Astrocyte of the cerebellum (primary cell): ENCODE measurements at regions not wholly inside any gene's neighbourhood (a gene's known extent, or its start where the extent isn't known, plus 50 kb on each side); places are given as distances from the start of the nearest gene placed in this dataset.
A peak's percentile ranks its signal among the peaks of the same experiment; 100 is the strongest.
"Not testable (repeated sequence)": the region's sequence is repeated elsewhere in the genome, so short reads cannot be mapped to it uniquely, and the experiment has no call there.

ENCODE experiments used
- DNase-seq: peaks from one replicate; pipeline ENCODE4 v3.0.0-alpha.2; 2011; ENCODE audit warnings: low read depth
- H3K4me3 ChIP-seq: 2 replicates; pipeline ENCODE4 v1.5.1; 2011; ENCODE audit warnings: mild to moderate bottlenecking, low read depth, low read length, moderate library complexity
- in situ Hi-C: cut with HindIII; loops from 2 replicates; pipeline ENCODE4 v1.10.0; 2017; ENCODE audit warnings: low sequenced_read_pairs
- TF ChIP-seq, protein P1 (sequence below): IDR thresholded peaks from 2 replicates; pipeline ENCODE4 v1.5.1; 2012; ENCODE audit warnings: low read length, low read depth, moderate library complexity, mild to moderate bottlenecking; ENCODE audit errors: missing control alignments

DNA sequence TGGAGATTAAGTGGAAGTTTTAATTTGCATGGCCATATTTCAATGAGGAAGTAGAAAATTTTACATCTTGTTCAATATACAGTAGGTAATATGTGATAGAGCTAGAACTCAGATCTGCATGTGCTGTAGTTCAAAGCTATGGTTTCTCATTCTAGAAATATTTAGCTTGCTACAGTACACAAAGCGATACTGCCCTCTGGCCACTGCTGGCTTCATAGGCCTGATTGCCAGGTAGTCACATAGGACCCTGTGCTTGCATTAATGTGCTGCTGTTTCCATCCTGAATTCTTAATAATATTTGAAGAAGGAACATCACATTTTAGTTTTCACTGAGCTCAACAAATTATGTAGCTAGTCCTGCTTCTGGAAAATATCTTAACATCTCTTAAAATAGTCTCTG is 87.0 kb downstream of the PLSCR2 start:
- TF ChIP-seq, protein P1, sequence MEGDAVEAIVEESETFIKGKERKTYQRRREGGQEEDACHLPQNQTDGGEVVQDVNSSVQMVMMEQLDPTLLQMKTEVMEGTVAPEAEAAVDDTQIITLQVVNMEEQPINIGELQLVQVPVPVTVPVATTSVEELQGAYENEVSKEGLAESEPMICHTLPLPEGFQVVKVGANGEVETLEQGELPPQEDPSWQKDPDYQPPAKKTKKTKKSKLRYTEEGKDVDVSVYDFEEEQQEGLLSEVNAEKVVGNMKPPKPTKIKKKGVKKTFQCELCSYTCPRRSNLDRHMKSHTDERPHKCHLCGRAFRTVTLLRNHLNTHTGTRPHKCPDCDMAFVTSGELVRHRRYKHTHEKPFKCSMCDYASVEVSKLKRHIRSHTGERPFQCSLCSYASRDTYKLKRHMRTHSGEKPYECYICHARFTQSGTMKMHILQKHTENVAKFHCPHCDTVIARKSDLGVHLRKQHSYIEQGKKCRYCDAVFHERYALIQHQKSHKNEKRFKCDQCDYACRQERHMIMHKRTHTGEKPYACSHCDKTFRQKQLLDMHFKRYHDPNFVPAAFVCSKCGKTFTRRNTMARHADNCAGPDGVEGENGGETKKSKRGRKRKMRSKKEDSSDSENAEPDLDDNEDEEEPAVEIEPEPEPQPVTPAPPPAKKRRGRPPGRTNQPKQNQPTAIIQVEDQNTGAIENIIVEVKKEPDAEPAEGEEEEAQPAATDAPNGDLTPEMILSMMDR: peak; percentile 40
- DNase-seq: no peak
- H3K4me3 ChIP-seq: no peak overlapping the region
- in situ Hi-C loops: no loop called here

DNA sequence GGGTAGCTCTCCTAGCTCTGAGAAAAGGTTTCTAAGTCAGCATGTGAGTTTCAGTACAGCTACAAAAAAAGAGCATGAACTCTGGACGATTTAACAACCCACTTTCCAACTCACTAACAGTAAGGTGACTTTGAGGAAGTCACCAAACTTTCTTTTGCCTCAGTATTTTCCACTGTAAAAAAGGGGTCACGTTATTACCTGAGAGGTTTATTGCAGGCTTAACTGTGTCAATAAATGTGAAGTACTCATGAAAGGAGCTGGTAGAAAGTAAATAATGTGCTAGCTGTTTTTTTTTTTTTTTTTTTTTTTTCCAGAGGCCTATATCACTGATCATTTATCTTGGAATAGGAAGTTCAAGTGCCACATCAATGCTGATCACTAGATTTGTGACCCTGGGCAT is 89.3 kb downstream of the PLSCR2 start:
- no peak overlapping the region for H3K4me3 ChIP-seq
- in situ Hi-C loops: no loop called here
- DNase-seq: no peak
- TF ChIP-seq, protein P1: no peak

DNA sequence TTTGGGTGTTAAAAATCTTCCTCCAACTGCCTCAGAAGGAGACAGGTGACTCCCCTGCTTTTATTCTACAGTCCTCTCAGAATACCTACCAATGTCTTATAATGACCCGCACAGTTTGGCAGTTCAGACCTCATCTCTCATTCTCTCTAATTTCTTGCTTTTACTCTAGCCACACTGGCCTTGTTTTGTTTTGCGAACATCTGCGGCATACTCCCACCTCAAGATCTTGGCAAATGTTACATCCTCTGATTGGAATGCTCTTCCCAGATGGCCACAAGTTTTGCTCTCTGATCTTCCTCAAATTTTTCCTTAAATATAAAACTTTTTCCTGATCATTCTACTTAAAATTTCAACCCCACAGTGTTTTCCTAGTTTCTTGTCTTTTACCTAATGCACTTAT is 94.1 kb downstream of the PLSCR2 start:
- no peak overlapping the region for H3K4me3 ChIP-seq
- TF ChIP-seq, protein P1: no peak
- DNase-seq: peak; percentile 63
- in situ Hi-C loops: loop anchor here (5.0 kb wide), 1 partner anchor 57 kb away; no protein-coding TSS in a partner anchor

DNA sequence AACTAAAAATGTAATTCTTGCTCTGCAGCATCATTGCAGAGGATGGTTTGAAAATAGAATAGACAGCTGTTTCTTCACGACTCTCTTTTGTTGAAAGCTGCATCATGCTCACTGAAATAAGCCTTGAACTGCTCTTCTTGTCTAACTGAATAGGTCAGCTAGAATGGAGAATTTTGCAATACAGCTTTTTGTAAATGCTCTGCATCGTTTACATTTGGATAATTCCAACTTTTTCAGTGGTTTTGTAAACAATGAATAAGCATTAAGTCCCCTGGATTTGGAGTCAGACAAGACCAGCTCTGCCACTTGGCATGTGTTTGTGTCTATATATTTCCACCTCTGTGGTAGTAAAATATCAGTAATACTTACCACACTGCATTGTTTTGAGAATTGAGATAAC is 95.2 kb downstream of the PLSCR2 start:
- no peak overlapping the region for H3K4me3 ChIP-seq
- no peak for DNase-seq
- TF ChIP-seq, protein P1: no peak
- in situ Hi-C loops: no loop called here

DNA sequence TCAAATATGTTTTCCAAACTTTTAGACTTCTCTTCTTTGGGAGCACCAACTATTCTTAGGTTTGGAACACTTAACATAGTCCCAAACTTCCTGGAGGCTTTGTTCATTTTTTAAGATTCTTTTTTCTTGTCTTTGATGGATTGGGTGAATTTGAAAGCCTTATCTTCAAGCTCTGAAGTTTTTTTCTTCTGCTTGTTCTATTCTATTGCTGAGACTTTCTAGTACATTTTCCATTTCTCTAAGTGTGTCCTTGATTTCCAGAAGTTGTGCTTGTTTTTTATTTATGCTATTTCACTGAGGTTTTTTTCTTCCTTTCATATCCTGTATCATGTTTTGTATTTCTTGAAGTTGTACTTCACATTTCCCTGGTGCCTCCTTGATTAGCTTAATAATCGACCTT is 97.5 kb downstream of the PLSCR2 start:
- no peak for DNase-seq
- TF ChIP-seq, protein P1: no peak
- H3K4me3 ChIP-seq: no peak overlapping the region
- in situ Hi-C loops: no loop called here

DNA sequence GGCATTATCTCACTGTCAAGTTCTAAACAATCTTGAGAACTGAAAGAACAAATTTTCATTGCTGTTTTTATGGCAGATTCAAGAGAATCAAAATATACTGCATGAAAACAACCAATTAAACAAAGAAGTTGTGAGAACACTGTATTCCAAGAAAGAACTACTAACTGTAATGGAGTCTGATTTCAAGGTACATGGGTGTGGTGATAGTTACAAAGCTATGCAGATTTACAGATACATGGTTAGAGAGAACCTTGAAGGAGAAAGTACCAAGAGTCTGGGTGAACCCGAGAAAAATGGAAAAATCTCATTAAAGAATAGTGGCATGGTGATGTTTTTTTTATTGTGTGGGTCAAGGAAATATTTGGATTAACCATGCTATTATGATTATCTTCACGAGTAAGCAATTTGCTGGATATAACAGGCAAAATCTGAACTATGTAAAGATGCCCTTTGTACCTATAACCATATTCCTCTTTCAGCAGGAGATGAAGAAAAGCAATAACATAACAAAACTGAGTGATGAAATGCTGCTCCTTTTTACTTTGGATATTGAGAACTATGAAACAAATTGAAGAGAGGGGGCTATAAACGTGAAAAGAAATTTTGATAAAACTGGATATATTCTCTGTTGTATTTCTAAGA is 100.4 kb downstream of the PLSCR2 start:
- TF ChIP-seq, protein P1: no peak
- DNase-seq: no peak
- no peak overlapping the region for H3K4me3 ChIP-seq
- in situ Hi-C loops: no loop called here

DNA sequence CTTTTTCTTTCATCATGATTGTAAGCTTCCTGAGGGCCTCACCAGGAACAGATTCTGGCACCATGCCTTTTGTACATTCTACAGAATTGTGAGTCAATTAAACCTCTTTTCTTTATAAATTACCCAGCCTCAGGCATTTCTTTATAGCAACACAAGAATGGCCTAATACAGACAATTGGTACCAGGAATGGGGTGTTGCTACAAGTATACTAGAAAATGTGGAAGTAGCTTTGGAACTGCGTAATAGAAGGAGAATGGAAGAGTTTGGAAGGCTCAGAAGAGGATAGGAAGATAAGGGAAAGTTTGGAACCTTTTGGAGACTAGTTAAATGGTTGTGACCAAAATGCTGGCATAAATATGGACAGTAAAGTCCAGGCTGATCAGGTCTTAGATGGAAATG is 108.9 kb upstream of the PLSCR4 start:
- TF ChIP-seq, protein P1: no peak
- no peak for DNase-seq
- in situ Hi-C loops: no loop called here
- H3K4me3 ChIP-seq: no peak overlapping the region

DNA sequence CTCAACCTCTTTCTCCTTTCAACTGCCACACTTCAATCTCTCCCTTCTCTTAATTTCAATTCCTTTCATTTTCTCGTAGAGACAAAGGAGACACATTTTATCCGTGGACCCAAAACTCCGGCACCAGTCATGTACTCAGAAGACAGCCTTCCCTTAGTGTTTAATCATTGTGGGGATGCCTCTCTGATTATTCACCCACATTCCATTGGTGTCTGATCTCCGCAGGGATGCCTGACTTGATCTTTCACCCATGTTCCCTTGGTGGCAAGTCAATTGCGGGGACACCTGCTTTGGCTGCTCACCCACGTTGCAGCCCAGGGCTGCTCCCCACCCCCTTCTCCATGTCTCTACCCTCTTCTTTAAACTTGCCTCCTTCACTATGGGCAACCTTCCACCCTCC is 103.5 kb upstream of the PLSCR4 start:
- H3K4me3 ChIP-seq, DNase-seq, in situ Hi-C loops: not testable (repeated sequence)
